Breast epithelium (tissue), 4 donors: ENCODE measurements at regions not wholly inside any gene's neighbourhood (a gene's known extent, or its start where the extent isn't known, plus 50 kb on each side); places are given as distances from the start of the nearest gene placed in this dataset.
A peak's percentile ranks its signal among the peaks of the same experiment; 100 is the strongest.
"Not testable (repeated sequence)": the region's sequence is repeated elsewhere in the genome, so short reads cannot be mapped to it uniquely, and the experiment has no call there.

Experiments
- DNase-seq, 2 donors: peaks; one replicate each; pipeline ENCODE4 v3.0.0-alpha.2; 2019; ENCODE audit warnings: low spot score in 2 of 2
- H3K27ac ChIP-seq, 2 donors: fragments of 200-600 bp; sonication (generic) in 1 of 2; one replicate each; pipeline ENCODE4 v1.5.1; 2016 to 2019; ENCODE audit warnings: mild to moderate bottlenecking in 1 of 2
- H3K27me3 ChIP-seq, 2 donors: fragments of 200-600 bp; sonication (generic) in 1 of 2; one replicate each; pipeline versions ENCODE4 v1.5.1 to v1.6.0; 2017 to 2019; ENCODE audit warnings: control low read depth in 1 of 2, mild to moderate bottlenecking in 1 of 2
- H3K36me3 ChIP-seq: fragments of 200-600 bp; one replicate; pipeline ENCODE4 v1.5.1; 2019
- H3K4me1 ChIP-seq, 2 donors: fragments of 200-600 bp; sonication (generic); one replicate each; pipeline ENCODE4 v1.5.1; 2016 to 2019; ENCODE audit warnings: control low read depth in 1 of 2
- H3K4me3 ChIP-seq, 3 donors: fragments of 200-600 bp; sonication (generic); 1 replicate in 2 of 3; 2 replicates in 1 of 3; pipeline ENCODE4 v1.5.1; 2016 to 2019; ENCODE audit warnings: mild to moderate bottlenecking in 3 of 3, moderate library complexity in 2 of 3
- H3K9me3 ChIP-seq, 2 donors: fragments of 200-600 bp; sonication (generic) in 1 of 2; one replicate each; pipeline ENCODE4 v1.5.1; 2016 to 2019; ENCODE audit warnings: control low read depth in 1 of 2
- intact Hi-C: fragments of 100-400 bp; cut with DNase I; formaldehyde crosslinking; loops from one replicate; pipeline ENCODE4 v1.15.1; 2023; ENCODE audit warnings: low total_unique reads
- TF ChIP-seq, protein P1 (sequence below), 3 donors: fragments of 450-650 bp; IDR thresholded peaks; one replicate each; pipeline ENCODE4 v1.5.1; 2016 to 2017; ENCODE audit warnings: antibody characterized with exemption in 3 of 3, mild to moderate bottlenecking in 3 of 3, moderate library complexity in 3 of 3

- intact Hi-C loops = no loop called here
- no peaks in the 10 kb centered on the region for H3K27me3 ChIP-seq
- no peaks in the 10 kb centered on the region for H3K4me1 ChIP-seq
- H3K36me3 ChIP-seq = no peaks in the 10 kb centered on the region
- no peak overlapping the region for H3K27ac ChIP-seq
- H3K4me3 ChIP-seq = no peak overlapping the region
- no peaks in the 10 kb centered on the region for H3K9me3 ChIP-seq
- TF ChIP-seq, protein P1, sequence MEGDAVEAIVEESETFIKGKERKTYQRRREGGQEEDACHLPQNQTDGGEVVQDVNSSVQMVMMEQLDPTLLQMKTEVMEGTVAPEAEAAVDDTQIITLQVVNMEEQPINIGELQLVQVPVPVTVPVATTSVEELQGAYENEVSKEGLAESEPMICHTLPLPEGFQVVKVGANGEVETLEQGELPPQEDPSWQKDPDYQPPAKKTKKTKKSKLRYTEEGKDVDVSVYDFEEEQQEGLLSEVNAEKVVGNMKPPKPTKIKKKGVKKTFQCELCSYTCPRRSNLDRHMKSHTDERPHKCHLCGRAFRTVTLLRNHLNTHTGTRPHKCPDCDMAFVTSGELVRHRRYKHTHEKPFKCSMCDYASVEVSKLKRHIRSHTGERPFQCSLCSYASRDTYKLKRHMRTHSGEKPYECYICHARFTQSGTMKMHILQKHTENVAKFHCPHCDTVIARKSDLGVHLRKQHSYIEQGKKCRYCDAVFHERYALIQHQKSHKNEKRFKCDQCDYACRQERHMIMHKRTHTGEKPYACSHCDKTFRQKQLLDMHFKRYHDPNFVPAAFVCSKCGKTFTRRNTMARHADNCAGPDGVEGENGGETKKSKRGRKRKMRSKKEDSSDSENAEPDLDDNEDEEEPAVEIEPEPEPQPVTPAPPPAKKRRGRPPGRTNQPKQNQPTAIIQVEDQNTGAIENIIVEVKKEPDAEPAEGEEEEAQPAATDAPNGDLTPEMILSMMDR (IDR thresholded peaks at IDR 0.05) = no peak
- DNase-seq = no peak
Observed at GRCh38 chr20:26134606-26135005, 438.0 kb upstream of the ZNF337 start.

DNA sequence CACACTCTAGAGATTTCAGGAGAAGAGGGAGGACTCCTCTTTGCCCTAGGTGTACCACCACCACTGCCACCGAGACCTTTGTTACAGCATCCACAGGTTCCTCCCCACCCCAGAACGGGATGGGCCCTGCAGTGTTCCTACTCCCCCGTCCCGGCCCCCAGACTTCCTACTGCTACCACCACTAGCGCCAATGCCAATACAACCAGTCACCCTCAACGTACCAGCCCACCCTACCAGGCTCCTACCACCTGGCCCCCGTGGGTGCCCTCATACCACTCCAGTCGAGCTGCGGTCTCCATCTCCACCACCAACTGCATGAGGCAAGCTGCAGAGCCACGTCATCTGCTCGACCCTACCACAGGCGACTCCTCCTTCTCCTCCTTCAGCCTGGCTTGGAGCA, 437.1 kb upstream of the ZNF337 start:
- H3K4me1 ChIP-seq, H3K27me3 ChIP-seq, H3K27ac ChIP-seq, H3K36me3 ChIP-seq, DNase-seq, H3K4me3 ChIP-seq, intact Hi-C loops, H3K9me3 ChIP-seq: not testable (repeated sequence)

- H3K27ac ChIP-seq, H3K4me1 ChIP-seq, H3K4me3 ChIP-seq, H3K27me3 ChIP-seq, H3K9me3 ChIP-seq, intact Hi-C loops, DNase-seq, H3K36me3 ChIP-seq: not testable (repeated sequence)
Observed at GRCh38 chr20:26120920-26121319, 424.3 kb upstream of the ZNF337 start.

GRCh38 chr20:26094498-26094897, 397.8 kb upstream of the ZNF337 start:
- DNase-seq, H3K4me1 ChIP-seq, intact Hi-C loops, H3K36me3 ChIP-seq, H3K27ac ChIP-seq, H3K27me3 ChIP-seq, H3K4me3 ChIP-seq, H3K9me3 ChIP-seq: not testable (repeated sequence)

DNA sequence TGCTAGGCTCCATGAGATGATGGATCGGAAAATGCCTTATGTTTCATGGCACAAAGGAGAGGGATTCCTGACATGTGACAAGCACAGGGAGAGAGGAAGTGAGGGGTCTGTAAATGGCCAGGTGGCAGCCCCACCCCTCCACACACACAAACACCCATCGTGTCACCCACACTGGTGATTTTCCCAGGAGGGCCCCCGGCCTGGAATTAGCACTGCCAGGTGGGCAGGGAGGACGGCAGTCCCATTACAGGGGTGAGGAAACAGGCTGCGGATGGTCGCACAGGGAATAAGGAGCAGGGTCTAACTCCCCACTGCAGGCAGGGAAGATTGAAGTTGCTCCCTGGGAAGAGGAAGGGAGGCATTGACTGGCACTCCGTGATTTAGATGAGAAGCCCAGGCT, 395.3 kb upstream of the ZNF337 start:
- H3K27ac ChIP-seq, H3K27me3 ChIP-seq, H3K4me3 ChIP-seq, intact Hi-C loops, DNase-seq, H3K4me1 ChIP-seq, H3K9me3 ChIP-seq, H3K36me3 ChIP-seq: not testable (repeated sequence)

DNA sequence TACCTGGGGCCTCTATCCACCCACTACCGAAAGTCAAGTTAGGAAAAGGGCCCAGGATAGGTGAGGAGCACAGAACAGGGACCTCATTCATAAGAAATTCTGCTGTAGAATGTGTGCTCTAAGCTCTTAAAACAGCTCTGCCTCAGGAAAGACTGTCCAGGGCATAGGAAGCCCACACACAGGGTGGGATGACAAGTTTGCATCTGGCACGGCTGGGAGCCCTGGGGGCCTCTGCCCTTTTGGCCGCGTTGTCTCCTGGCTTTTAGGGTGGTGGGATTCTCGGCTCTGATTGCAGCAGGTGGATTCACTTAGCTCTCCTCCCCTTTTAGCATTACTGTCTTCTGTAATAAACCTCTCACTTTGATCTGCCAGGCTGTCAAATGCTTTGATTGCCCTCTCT, 389.5 kb upstream of the ZNF337 start:
- DNase-seq, H3K4me1 ChIP-seq, H3K27me3 ChIP-seq, H3K36me3 ChIP-seq, H3K4me3 ChIP-seq, intact Hi-C loops, H3K27ac ChIP-seq, H3K9me3 ChIP-seq: not testable (repeated sequence)

- H3K4me1 ChIP-seq, H3K36me3 ChIP-seq, H3K9me3 ChIP-seq, DNase-seq, H3K4me3 ChIP-seq, H3K27me3 ChIP-seq, intact Hi-C loops, H3K27ac ChIP-seq: not testable (repeated sequence)
Observed at GRCh38 chr20:26073972-26074371, 377.3 kb upstream of the ZNF337 start.

- H3K27ac ChIP-seq, DNase-seq, H3K9me3 ChIP-seq, H3K27me3 ChIP-seq, H3K36me3 ChIP-seq, intact Hi-C loops, H3K4me1 ChIP-seq, H3K4me3 ChIP-seq: not testable (repeated sequence)
Observed at GRCh38 chr20:26059324-26059723, 362.7 kb upstream of the ZNF337 start.

- H3K36me3 ChIP-seq, H3K4me1 ChIP-seq, DNase-seq, H3K9me3 ChIP-seq, H3K27ac ChIP-seq, intact Hi-C loops, H3K4me3 ChIP-seq, H3K27me3 ChIP-seq: not testable (repeated sequence)
Observed at GRCh38 chr20:26058446-26058845, 361.8 kb upstream of the ZNF337 start.

- H3K4me1 ChIP-seq, DNase-seq, H3K36me3 ChIP-seq, H3K27me3 ChIP-seq, H3K9me3 ChIP-seq, H3K4me3 ChIP-seq, intact Hi-C loops, H3K27ac ChIP-seq: not testable (repeated sequence)
Observed at GRCh38 chr20:26057135-26057752, 360.6 kb upstream of the ZNF337 start.

DNA sequence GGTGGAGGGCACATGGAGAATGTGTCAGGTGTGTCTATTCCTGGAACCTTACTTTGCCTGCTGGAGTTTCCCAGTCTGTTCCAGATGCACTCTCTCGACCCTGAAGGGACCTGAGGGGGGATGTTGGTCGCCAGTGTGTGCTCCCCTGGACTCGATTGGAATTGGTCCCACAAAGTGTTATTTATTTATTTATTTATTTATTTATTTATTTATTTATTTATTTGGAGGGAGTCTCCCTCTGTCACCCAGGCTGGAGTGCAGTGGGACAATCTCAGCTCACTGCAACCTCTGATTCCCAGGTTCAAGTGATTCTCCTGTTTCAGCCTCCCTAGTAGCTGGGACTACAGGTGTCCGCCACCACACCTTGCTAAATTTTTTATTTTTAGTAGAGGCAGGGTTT, 329.1 kb upstream of the ZNF337 start:
- H3K27ac ChIP-seq, H3K9me3 ChIP-seq, DNase-seq, H3K4me1 ChIP-seq, intact Hi-C loops, H3K36me3 ChIP-seq, H3K27me3 ChIP-seq, H3K4me3 ChIP-seq: not testable (repeated sequence)

DNA sequence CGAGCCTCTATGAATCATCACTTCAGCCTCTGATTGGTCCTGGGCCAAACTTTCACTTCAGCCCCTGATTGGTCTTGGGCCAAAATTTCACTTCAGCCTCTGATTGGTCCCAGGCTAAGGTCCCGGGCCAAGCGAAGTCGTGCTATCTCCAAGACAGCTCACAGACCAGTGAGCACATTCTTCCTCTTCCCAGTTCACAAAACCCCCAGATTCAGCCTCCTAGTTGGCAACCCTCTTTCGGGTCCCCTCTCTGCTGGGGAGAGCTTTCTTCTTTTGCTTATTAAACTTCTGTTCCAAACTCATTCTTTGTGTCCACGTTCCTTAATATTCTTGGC, 314.3 kb upstream of the ZNF337 start:
- H3K36me3 ChIP-seq, H3K4me3 ChIP-seq, H3K27me3 ChIP-seq, intact Hi-C loops, H3K4me1 ChIP-seq, H3K27ac ChIP-seq, H3K9me3 ChIP-seq, DNase-seq: not testable (repeated sequence)

- H3K9me3 ChIP-seq, H3K36me3 ChIP-seq, DNase-seq, H3K27me3 ChIP-seq, H3K4me1 ChIP-seq, intact Hi-C loops: not testable (repeated sequence)
- H3K27ac ChIP-seq = peak overlapping the region; percentile 62 to 80
- peak overlapping the region; percentile 51 to 65 (median 51) for H3K4me3 ChIP-seq
Observed at GRCh38 chr20:26010224-26010941, 313.7 kb upstream of the ZNF337 start.
